Spleen (tissue), 11 donors: ENCODE measurements at regions not wholly inside any gene's neighbourhood (a gene's known extent, or its start where the extent isn't known, plus 50 kb on each side); places are given as distances from the start of the nearest gene placed in this dataset.

Experiments
- DNase-seq: peaks from one replicate; pipeline ENCODE4 v3.0.0-alpha.2; 2020
- H3K27ac ChIP-seq, 8 donors: fragments of 200-600 bp; sonication (generic) in 7 of 8; 1 replicate in 4 of 8; 2 replicates in 4 of 8; pipeline versions ENCODE4 v1.5.0 to v1.8.0; 2016 to 2021; ENCODE audit warnings: inconsistent platforms in 4 of 8, mild to moderate bottlenecking in 4 of 8, moderate library complexity in 1 of 8
- H3K27me3 ChIP-seq, 7 donors: fragments of 200-600 bp; sonication (generic) in 6 of 7; replicated peaks in 1 of 7; 1 replicate in 4 of 7; 2 replicates in 3 of 7; pipeline versions ENCODE4 v1.5.0 to v1.8.0; 2016 to 2021; ENCODE audit warnings: inconsistent platforms in 3 of 7, mild to moderate bottlenecking in 1 of 7
- H3K36me3 ChIP-seq, 6 donors: fragments of 200-600 bp; sonication (generic) in 5 of 6; 1 replicate in 4 of 6; 2 replicates in 2 of 6; pipeline versions ENCODE4 v1.5.0 to v1.8.0; 2016 to 2021; ENCODE audit warnings: inconsistent platforms in 2 of 6
- H3K4me1 ChIP-seq, 6 donors: fragments of 200-600 bp; sonication (generic) in 5 of 6; 1 replicate in 3 of 6; 2 replicates in 3 of 6; pipeline versions ENCODE4 v1.5.0 to v1.8.0; 2016 to 2021; ENCODE audit warnings: inconsistent platforms in 3 of 6
- H3K4me3 ChIP-seq, 8 donors: fragments of 200-600 bp; sonication (generic) in 7 of 8; 1 replicate in 4 of 8; 2 replicates in 4 of 8; pipeline versions ENCODE4 v1.5.0 to v1.8.0; 2016 to 2021; ENCODE audit warnings: inconsistent platforms in 4 of 8, mild to moderate bottlenecking in 4 of 8, moderate library complexity in 2 of 8
- H3K9me3 ChIP-seq, 8 donors: fragments of 200-600 bp; sonication (generic) in 7 of 8; 1 replicate in 4 of 8; 2 replicates in 4 of 8; pipeline versions ENCODE4 v1.5.0 to v1.8.0; 2016 to 2021; ENCODE audit warnings: inconsistent platforms in 4 of 8
- POLR2A ChIP-seq, 3 donors: fragments of 450-650 bp; IDR thresholded peaks; one replicate each; pipeline ENCODE4 v1.5.1; 2017; ENCODE audit warnings: antibody characterized with exemption in 3 of 3, mild to moderate bottlenecking in 1 of 3
- POLR2AphosphoS5 ChIP-seq, 3 donors: sonication (generic); formaldehyde crosslinking; IDR thresholded peaks; one replicate each; pipeline ENCODE4 v1.5.1; 2017; ENCODE audit warnings: antibody characterized with exemption in 3 of 3
- WGBS, 5 donors: extraction: QIAGEN DNeasy Blood & Tissue Kit in 3 of 5; methylation state at CpG; one replicate each; pipeline versions ENCODE4 v1.1.5 to v1.1.7; 2013 to 2018; 5-methylcytosine and 5-hydroxymethylcytosine counted together
- intact Hi-C: fragments of 100-400 bp; cut with DNase I; formaldehyde crosslinking; loops from one replicate; pipeline ENCODE4 v1.15.0; 2023; ENCODE audit warnings: low total_unique reads
- TF ChIP-seq, protein P1 (sequence below), 11 experiments: fragments of 200-600 bp in 7 of 11; fragments of 450-650 bp in 4 of 11; sonication (generic) in 4 of 11; IDR thresholded peaks in 8 of 11; conservative IDR thresholded peaks in 3 of 11; 1 replicate in 7 of 11; 2 replicates in 4 of 11; pipeline versions ENCODE4 v1.4.0 to v1.8.0; 2016 to 2021; ENCODE audit warnings: antibody characterized with exemption in 11 of 11, inconsistent platforms in 4 of 11, mild to moderate bottlenecking in 1 of 11
- donor health status: healthy with polysubstance abuse.
- donor health status: DM: no; HTN: no; CAD: no; lungs with moderate emphysema.
- donor health status: DM: no; HTN: no; CAD: no.
- donor health status: Bipolar disorder and iron deficiency.
- donor health status: healthy.
- donor health status: DM: no; HTN: no; CAD: no.
- donor health status: DM: yes; HTN: yes; CAD: no.

DNA sequence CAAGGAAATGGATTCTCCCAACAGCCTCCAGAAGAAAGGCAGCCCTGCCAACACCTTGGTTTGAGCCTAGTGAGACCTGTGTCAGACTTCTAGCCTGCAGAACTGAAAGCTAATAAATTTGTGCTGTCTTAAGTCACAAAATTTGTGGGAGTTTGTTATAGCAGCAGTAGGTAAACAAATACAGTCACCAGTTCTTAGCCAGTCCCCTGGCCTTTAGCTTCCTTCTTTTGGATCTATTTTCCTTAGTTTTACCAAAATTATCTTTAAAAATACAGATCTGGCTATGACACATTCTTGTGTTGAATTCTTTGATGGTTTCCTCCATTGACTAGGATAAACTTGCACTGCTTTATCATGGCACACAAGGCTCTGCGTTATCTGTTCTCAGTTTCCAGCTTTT, 697.9 kb upstream of the FANCL start:
- WGBS, 5 donors: 83 to 100% (median 92%) methylated on average over 1 of the region's 1 CpG
- TF ChIP-seq, protein P1, sequence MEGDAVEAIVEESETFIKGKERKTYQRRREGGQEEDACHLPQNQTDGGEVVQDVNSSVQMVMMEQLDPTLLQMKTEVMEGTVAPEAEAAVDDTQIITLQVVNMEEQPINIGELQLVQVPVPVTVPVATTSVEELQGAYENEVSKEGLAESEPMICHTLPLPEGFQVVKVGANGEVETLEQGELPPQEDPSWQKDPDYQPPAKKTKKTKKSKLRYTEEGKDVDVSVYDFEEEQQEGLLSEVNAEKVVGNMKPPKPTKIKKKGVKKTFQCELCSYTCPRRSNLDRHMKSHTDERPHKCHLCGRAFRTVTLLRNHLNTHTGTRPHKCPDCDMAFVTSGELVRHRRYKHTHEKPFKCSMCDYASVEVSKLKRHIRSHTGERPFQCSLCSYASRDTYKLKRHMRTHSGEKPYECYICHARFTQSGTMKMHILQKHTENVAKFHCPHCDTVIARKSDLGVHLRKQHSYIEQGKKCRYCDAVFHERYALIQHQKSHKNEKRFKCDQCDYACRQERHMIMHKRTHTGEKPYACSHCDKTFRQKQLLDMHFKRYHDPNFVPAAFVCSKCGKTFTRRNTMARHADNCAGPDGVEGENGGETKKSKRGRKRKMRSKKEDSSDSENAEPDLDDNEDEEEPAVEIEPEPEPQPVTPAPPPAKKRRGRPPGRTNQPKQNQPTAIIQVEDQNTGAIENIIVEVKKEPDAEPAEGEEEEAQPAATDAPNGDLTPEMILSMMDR (IDR thresholded peaks at IDR 0.05 in 8 of 11, conservative IDR thresholded peaks at IDR 0.05 in 3 of 11): no peak
- TF ChIP-seq POLR2A (IDR thresholded peaks at IDR 0.05) (no peak), POLR2AphosphoS5 (IDR thresholded peaks at IDR 0.05) (no peak)

DNA sequence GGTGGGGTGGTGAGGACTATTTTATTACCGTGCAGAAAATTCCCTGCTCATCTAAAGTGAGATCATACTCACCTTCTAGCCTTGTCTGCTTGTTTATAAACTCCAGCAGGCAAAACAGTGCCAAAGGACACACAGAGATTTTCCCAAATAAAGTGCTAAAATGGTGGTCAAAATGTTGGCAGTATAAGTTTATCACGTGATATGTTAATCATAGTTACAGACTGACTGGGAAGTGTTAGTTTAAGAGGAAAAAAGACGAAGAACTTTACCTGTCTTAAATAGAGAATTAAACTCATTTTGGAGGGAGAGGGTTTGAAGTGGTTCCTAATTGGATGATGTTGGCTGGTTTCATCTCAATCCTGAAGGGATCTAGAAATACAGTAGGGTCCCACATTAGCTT, 691.7 kb upstream of the FANCL start:
- H3K9me3 ChIP-seq: no peaks in the 10 kb centered on the region
- no peak overlapping the region for H3K4me3 ChIP-seq
- WGBS, 5 donors: 69 to 93% (median 87%) methylated on average over 3 of the region's 3 CpGs
- H3K36me3 ChIP-seq: no peaks in the 10 kb centered on the region
- no peak for DNase-seq
- H3K27me3 ChIP-seq: no peaks in the 10 kb centered on the region
- H3K4me1 ChIP-seq: no peaks in the 10 kb centered on the region
- H3K27ac ChIP-seq: no peak overlapping the region
- intact Hi-C loops: no loop called here
- TF ChIP-seq POLR2AphosphoS5 (IDR thresholded peaks at IDR 0.05) (no peak), POLR2A (IDR thresholded peaks at IDR 0.05) (no peak)
- TF ChIP-seq, protein P1 (IDR thresholded peaks at IDR 0.05 in 8 of 11, conservative IDR thresholded peaks at IDR 0.05 in 3 of 11): no peak

More for the DNA sequence above, 697.9 kb upstream of the FANCL start:
- Histone ChIP-seq H3K9me3 (peaks cover 0 to 25% (median 13%) of the 10 kb centered on the region in 8 donors), H3K27ac (no peak overlapping the region), H3K27me3 (no peaks in the 10 kb centered on the region), H3K4me1 (no peaks in the 10 kb centered on the region), H3K4me3 (no peak overlapping the region), H3K36me3 (no peaks in the 10 kb centered on the region)
- no peak for DNase-seq
- intact Hi-C loops: no loop called here

DNA sequence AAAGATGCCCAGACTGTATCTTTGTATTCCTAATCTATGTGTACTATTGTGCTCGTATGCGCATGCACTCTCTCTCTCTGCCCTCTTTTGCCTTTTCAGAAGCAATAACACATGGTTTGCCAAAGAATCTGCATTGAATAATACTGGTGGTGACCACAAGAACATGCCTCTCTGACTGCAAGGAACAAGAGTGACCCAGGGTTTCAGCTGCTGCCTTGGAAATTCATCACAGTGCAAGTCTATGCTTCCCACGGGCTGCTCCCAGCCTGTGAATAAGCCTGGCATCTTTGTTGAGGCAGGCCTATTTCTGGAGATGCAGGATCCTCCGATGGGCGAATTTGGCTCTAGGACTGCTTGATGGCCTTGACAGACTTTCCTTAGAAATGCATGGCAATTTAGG, 689.4 kb upstream of the FANCL start:
- intact Hi-C loops: no loop called here
- WGBS, 5 donors: 81 to 91% (median 84%) methylated on average over 5 of the region's 5 CpGs

DNA sequence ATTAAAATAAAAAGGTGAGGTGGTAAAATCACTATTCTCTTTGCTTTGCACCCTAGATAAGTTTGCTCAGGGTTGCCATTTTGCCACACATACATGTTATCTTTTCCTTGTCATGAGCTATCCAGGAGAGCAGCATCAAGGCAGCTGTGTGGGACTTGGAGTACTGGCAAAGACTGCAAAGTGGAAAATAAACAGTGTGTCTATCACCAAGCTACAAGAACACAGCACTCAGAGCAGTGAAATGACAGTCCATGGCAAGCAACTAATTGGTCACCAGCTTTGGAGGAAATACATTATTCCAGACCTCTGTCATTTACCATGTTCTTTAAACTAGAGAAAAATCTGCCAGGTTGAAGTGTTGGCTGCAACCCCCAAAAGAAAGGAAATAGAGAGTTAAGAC, 687.8 kb upstream of the FANCL start:
- Histone ChIP-seq H3K27ac (no peak overlapping the region), H3K9me3 (no peaks in the 10 kb centered on the region), H3K36me3 (no peaks in the 10 kb centered on the region), H3K27me3 (no peaks in the 10 kb centered on the region), H3K4me3 (no peak overlapping the region), H3K4me1 (no peaks in the 10 kb centered on the region)
- intact Hi-C loops: no loop called here
- DNase-seq: no peak
- no peak for TF ChIP-seq POLR2AphosphoS5 (IDR thresholded peaks at IDR 0.05)
- TF ChIP-seq, protein P1 (IDR thresholded peaks at IDR 0.05 in 8 of 11, conservative IDR thresholded peaks at IDR 0.05 in 3 of 11): no peak
- TF ChIP-seq POLR2A (IDR thresholded peaks at IDR 0.05): no peak

More for the DNA sequence above, 689.4 kb upstream of the FANCL start:
- Histone ChIP-seq H3K27me3 (no peaks in the 10 kb centered on the region), H3K9me3 (no peaks in the 10 kb centered on the region), H3K36me3 (no peaks in the 10 kb centered on the region), H3K4me3 (no peak overlapping the region), H3K4me1 (no peaks in the 10 kb centered on the region), H3K27ac (no peak overlapping the region)
- TF ChIP-seq POLR2AphosphoS5 (IDR thresholded peaks at IDR 0.05) (no peak), POLR2A (IDR thresholded peaks at IDR 0.05) (no peak)
- TF ChIP-seq, protein P1 (IDR thresholded peaks at IDR 0.05 in 8 of 11, conservative IDR thresholded peaks at IDR 0.05 in 3 of 11): no peak
- DNase-seq: no peak
